ENCODE measurements at regions not wholly inside any gene's neighbourhood (a gene's known extent, or its start where the extent isn't known, plus 50 kb on each side); places are given as distances from the start of the nearest gene placed in this dataset.

DNA sequence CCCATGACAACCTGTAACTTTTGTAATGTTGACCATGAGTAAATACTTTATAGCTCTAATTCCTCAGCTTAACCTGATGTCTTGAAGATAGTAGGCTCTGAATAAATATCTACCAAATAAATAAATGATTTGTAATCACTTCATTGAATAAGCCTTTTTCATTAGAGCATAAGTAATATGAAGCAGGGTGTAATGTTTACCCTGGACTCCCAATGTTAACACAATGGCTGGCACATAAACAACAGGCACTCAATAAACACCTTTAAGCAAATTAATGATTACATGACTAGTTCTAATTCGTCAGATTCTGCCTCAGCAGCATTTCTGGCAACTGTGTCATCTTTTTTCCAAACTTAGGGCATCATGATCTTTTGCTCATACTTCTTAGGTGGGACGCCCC lies 396.3 kb downstream of the LIG4 start:
- TF ChIP-seq ZNF214 (tag by site-specific recombination; IDR thresholded peaks at IDR 0.05; ENCODE audit: borderline replicate concordance) (no peak), ZNF747 (tag by site-specific recombination; IDR thresholded peaks at IDR 0.05) (no peak), ZNF654 (tag by site-specific recombination; IDR thresholded peaks at IDR 0.05; ENCODE audit: low read depth) (no peak), ZNF302 (tag by site-specific recombination; IDR thresholded peaks at IDR 0.05; ENCODE audit: low read depth) (no peak), CTCF (tag by site-specific recombination; IDR thresholded peaks at IDR 0.05) (no peak)
